B cell (primary cell): ENCODE measurements at regions not wholly inside any gene's neighbourhood (a gene's known extent, or its start where the extent isn't known, plus 50 kb on each side); places are given as distances from the start of the nearest gene placed in this dataset.

Source experiments
- CTCF ChIP-seq: fragments of 200-600 bp; IDR thresholded peaks from one replicate; pipeline ENCODE4 v1.8.0; 2022; ENCODE audit warnings: antibody characterized with exemption, mild to moderate bottlenecking
- EZH2 ChIP-seq: IDR thresholded peaks from 2 replicates; pipeline ENCODE4 v1.6.1; 2012; ENCODE audit warnings: borderline replicate concordance, low read depth, mild to moderate bottlenecking, moderate library complexity, low read length; ENCODE audit not compliant: insufficient read depth, poor library complexity, severe bottlenecking

GRCh38 chr4:32633421-32633820, 1913.3 kb downstream of the PCDH7 start:
- TF ChIP-seq CTCF (no peak), EZH2 (no peak)
